ENCODE measurements at regions not wholly inside any gene's neighbourhood (a gene's known extent, or its start where the extent isn't known, plus 50 kb on each side); places are given as distances from the start of the nearest gene placed in this dataset.

- TF ChIP-seq CTCF (conservative IDR thresholded peaks at IDR 0.05) (no peak), EZH2 (IDR thresholded peaks at IDR 0.05; ENCODE audit: low read depth) (no peak)
Observed at GRCh38 chr6:19538096-19538495, 299.1 kb upstream of the ID4 start.

Data from PC-9 (cell line).